DMS153 treated with DMSO at 0.1 percent for 48 hours (cell line): ENCODE measurements at regions not wholly inside any gene's neighbourhood (a gene's known extent, or its start where the extent isn't known, plus 50 kb on each side); places are given as distances from the start of the nearest gene placed in this dataset.

Experiments used
- DNase-seq: peaks from one replicate; lab custom pipeline; 2025; ENCODE audit not compliant: unreplicated experiment; lab: John Stamatoyannopoulos, UW

GRCh38 chr10:76735866-76736265 is 901.7 kb downstream of the KCNMA1 start:
- DNase-seq, result no peak

GRCh38 chr10:76733441-76733936 is 904.1 kb downstream of the KCNMA1 start:
- DNase-seq, result no peak

DNA sequence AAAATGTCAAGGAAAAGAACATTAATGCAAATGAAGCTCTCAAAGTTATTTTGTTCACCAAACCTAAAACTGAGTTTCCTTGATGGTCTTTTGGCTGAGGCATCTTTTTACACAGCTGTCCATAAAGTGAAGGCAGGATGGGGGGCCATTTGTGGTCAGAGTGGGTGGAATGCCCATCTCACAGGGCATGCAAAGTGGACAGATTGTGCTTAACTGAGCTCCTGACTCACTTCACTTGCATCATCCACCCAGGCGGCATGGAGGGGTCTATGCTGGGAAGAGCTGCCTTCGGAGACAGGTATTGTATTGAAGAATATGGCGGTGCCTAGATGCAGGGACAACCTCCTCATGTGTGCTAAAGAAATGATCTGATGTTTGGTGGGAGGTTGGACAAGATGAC is 905.3 kb downstream of the KCNMA1 start:
- DNase-seq, result no peak

- DNase-seq, result no peak
Measured at GRCh38 chr10:76729841-76730487, 907.6 kb downstream of the KCNMA1 start.

DNA sequence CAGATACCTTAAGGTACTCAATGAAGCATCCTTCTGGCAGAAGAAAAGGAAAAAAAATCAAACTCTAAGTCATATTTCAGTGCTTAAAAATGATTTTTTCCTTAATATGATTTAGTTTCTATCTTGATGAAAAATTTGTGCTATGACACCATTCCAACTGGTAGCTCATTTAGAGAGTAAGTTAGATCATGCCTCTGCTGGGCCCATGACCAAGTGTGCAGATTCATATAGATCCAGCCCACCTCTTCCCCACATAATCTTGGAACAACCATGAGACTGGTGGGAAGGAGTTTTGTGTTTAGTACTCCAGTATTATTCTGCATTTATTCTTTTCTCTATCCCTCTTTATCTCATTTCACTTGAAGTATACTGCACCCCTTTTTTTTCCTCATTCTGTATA is 908.3 kb downstream of the KCNMA1 start:
- DNase-seq, result no peak

DNA sequence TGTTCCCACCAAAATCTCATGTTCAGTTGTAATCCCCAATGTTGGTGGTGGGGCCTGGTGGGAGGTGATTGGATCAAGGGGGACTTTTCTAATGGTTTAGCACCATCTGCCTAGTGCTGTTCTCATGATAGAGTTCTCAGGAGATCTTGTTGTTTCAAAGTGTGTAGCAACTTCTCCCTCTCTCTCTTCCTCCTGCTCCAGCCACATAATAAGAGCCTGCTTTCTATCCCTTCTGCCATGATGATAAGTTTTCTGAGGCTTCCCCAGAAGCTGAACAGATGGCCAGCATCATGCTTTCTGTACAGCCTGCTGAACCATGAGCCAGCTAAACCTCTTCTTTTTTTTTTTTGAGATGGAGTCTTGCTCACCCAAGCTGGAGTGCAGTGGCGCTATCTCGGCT is 910.6 kb downstream of the KCNMA1 start:
- no peak for DNase-seq

- DNase-seq, result no peak
Measured at GRCh38 chr10:76723844-76724243, 913.8 kb downstream of the KCNMA1 start.

DNA sequence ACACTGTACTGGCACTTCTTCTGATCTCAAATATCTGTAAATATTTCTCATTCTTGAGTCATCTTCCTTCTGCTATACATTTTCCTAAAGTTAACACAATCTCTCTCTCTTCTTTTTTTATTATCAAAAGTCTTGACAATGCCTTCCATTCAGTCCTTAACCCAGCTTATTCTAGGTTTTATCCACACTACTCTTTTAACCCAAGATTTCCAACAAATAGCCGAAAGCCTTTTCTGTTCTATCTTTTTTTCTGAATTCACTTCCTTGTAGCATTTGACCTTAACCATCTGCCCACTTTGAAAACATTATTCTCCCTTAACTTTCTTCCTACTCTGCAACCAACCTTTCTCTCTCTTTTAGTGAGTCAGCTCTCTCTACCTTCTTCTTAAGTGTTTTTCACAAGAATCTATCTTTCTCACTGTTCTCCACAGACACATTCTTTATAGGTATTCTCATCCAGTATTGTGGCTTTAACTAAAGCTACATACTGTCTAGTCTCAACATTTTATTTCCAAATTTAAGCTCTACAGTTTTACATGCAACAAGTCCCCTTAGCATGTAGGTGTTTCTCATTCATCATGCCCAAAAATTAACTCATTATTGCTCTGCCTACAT is 915.6 kb downstream of the KCNMA1 start:
- no peak for DNase-seq

GRCh38 chr10:76719006-76719405 is 918.6 kb downstream of the KCNMA1 start:
- no peak for DNase-seq

GRCh38 chr10:76717141-76717540 is 920.5 kb downstream of the KCNMA1 start:
- DNase-seq, result no peak

GRCh38 chr10:76711222-76711997 is 926.2 kb downstream of the KCNMA1 start:
- no peak for DNase-seq

- no peak for DNase-seq
Measured at GRCh38 chr10:76700241-76700640, 937.4 kb downstream of the KCNMA1 start.

GRCh38 chr10:76697923-76698322 is 939.7 kb downstream of the KCNMA1 start:
- DNase-seq, result no peak

DNA sequence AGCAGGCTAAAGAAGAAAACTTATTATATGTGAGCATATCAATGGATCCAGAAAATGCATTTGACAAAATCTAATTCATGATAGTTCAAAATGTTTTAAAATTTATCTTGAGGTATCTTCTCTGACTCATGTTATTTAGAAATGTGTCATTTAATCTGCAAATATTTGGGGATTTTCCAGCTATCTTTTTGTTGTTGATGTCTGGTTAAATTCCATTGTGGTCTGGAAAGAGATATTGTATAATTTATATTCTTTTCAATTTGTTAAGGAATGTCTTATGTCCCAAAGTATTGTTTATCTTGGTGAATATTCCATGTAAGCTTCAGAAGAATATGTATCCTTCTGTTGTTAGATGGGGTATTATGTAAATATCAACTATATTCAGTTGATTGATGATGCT is 942.5 kb downstream of the KCNMA1 start:
- no peak for DNase-seq

DNA sequence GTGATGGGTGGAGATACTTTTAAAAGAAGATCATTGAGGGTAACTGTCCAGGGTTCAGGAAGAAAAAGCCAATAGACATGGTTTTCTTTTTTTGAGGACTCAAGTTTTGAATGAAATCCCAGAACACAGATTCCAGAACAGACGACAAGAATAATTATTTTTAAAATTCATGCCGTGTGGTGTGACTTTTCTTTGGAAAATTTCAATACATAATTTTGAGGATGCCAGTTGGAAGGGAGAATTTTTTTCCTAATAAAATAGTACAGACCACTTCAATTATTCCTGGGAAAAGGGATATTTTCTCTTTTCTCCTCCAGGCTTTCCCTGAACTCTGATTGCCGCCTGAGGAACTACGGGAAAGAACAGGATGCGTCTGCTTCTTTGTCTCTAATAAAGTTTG is 951.4 kb downstream of the KCNMA1 start:
- DNase-seq, result no peak

GRCh38 chr10:76684968-76685367 is 952.6 kb downstream of the KCNMA1 start:
- DNase-seq, result no peak

- DNase-seq, result no peak
Measured at GRCh38 chr10:76681153-76681552, 956.5 kb downstream of the KCNMA1 start.

- DNase-seq, result no peak
Measured at GRCh38 chr10:76679030-76679429, 958.6 kb downstream of the KCNMA1 start.

DNA sequence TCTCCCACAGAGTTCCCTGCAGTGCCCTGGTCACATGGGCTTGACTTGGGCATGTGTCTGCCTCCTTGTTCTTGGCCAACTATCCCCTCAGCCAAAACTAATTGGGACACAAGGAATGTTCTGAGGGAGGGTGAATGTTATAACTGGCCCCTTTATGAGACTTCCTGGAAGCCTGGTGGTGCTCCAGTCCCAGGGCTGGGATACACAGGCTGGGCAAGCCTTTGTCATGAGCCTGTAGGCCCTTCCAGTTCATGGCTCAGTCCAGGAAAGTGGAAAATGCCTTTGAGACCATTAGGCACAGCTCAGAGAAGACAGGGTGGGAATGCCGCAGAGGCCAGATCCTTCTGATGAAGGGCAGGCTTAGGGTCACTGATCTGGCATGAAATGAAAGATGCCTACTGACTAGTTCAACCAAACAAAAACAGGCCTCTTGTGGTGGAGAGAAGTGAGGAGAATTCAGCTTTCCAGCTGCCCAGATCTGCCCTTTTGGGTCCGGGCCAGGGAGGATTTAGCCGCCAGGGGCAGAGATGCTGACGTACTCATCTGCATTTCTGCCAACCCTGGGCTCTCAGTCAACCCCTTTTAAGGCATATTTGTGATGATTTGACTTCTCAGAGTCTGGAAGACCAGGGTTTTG is 961.5 kb downstream of the KCNMA1 start:
- no peak for DNase-seq

DNA sequence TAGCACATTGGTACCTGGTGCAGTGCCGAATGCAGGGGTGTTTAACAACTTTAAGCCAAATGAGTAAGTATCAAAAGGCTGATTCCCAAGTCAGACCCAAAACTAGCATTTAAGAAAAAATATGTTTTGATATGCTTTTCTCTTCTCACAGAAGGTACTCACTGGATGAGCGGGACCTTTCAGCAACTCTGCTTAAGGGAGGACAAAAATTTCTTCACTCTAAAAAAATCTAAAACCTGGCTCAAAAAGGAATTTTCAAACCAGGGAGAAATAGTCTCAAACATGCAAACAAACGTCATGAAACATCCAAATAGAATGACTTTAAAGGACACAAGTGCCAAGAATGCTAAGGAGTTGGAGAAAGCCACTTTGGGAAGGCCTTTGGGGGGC is 962.1 kb downstream of the KCNMA1 start:
- DNase-seq, result no peak
